HG03039 (cell line): ENCODE measurements at regions not wholly inside any gene's neighbourhood (a gene's known extent, or its start where the extent isn't known, plus 50 kb on each side); places are given as distances from the start of the nearest gene placed in this dataset.

Source experiments
- ATAC-seq: cut with Tn5 transposase; IDR thresholded peaks from one replicate; pipeline ENCODE4 v1.9.1; 2021; ENCODE audit warnings: mild to moderate bottlenecking, moderate library complexity; ENCODE audit not compliant: unreplicated experiment

DNA sequence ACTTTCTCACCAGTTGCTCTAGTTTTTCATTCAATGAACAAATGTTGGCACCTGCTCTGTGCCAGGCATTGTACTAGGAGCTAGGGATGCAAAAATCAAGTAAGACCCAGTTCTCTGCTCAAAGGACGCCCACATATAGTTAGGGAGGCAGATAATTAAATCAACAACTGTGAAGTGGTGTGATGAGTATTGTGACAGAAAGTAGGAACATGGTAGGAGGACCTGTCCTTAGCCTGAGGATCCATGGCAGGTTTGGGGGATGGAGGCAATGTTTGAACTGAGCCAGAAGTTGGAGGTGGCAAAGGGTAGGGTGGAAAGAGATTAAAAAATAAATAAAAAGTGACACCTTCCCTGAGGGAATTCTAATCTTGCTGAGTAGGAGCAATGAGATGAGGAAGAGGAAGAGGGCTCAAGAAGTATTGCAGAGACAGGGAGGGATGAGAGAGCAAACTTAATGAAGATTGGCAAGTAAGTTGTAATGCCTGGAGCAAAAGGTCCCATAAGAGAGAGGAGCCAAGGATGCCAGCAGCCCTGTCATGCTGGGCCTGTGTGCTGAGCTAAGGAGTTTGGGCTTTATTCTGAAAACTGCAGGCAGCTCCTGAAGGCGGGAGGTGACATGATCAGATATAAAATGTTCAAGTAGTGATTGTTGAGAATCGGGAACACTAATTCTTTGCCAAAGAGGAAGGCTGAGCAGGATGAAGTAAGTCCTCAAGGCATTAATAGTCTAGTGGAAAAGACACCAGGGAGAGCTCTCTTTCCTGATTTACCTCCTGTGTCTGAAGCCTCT lies 184.3 kb upstream of the PPP2R3A start:
- ATAC-seq: no peak

DNA sequence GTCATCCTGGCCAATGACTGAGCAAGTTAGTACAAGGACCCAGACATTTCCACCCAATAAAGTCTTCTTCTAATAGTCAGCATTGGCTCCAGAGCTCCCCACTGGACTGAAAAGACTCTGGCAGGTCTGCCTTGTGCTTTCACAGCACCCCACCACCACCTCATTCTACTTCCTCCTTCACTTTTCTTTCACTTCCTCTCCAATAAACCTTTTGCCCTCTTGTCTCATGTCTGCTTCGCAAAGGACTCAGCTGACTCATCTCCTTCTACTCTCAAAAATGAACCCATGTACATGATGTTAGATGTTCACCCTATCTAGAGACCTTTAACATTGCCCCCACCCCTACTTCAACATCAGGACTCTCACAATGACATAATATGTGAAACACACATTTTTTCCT lies 181.0 kb upstream of the PPP2R3A start:
- peak; percentile 46 for ATAC-seq

- ATAC-seq: no peak
Measured at GRCh38 chr3:135788146-135788545, 177.4 kb upstream of the PPP2R3A start.

DNA sequence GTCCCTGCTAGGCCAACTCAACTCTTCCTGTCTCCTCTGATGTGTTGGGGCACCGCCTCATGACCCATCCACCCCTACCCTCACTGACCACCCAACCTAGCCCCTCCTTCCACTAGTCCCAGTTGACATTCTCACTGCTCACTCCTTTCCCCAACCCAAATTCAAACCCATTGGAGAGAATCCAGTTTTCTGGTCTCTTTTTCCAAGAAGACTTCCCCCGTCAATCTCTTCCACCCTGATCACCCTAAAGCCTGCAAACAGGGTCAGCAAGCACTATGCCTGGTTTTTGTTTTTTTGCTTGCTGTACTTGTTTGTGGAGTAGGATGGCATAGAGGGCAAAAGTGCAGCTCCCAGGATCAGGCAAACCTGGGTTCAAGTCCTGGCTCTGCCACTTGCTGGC lies 176.6 kb upstream of the PPP2R3A start:
- no peak for ATAC-seq

- ATAC-seq: no peak
Measured at GRCh38 chr3:135792174-135792573, 173.4 kb upstream of the PPP2R3A start.

DNA sequence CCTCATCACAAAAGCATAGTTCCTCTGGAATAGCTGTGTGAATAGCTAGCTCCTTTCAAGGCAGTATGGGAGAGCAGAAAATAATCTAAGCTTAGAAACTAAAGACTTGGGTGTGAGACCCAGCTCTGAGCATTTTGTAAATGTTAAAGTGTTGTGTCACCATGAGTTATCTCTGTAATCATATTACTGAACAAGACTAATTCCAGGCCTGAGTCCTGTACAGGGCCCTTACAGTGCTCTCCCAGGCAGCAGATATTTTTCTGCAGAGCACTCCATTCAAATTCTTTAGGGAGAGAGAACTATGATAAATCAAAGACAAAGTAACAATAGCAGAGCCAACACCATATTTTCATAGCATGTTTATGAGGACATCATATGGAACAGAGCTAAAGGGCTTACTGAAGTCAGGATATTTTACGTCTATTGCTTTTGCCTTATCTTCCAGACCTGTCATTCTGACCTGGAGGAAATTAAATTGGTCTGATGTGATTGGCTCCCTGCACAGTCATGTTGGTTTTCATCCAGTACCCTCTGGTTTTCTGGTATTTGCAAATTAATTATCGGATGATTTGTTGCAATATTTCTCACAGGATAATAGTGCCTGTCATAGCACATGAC lies 172.6 kb upstream of the PPP2R3A start:
- no peak for ATAC-seq

DNA sequence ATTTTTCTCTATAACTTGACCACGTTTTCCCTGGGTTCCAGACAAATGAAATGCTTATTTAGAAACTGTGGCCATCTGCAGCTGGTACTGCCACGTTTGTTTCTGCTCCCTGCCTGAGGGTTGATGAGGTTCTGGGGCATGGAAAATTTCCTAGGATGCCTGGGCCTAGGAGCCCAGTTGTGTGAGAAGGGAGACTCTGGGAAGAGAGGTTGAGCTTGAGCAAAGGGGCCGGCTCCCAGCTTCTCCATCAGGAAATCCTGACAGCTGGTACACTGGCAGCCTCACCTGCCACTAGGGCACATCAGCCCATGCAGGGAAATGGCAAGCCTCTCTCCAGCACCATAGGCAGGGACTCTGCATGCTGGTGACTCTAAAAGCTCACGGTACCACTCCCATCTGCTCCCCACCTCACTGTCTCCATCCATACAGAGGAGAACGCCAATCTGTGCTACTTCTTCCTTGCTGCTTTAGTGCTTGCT lies 165.4 kb upstream of the PPP2R3A start:
- ATAC-seq: no peak

DNA sequence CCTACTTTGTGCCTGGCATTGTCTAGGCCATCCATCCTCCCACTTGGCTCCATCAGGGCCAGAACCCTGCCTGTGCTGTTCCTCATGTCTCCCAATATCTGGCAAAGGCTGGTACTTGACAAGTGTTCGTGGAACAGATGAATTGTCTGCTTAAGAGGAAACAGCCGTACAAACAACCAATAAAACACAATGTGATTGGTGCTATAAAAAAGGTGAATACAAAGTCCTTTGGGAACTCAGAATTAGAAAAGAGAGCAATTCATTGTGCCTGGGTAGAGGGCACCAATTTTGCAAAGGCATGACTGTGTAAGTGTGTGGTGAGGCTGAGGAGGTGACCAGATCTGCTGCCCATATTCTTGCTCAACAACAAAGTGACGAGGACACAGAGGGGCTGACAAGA lies 164.5 kb upstream of the PPP2R3A start:
- ATAC-seq: no peak

- ATAC-seq: no peak
Measured at GRCh38 chr3:135802171-135802570, 163.4 kb upstream of the PPP2R3A start.

GRCh38 chr3:135803028-135803692 lies 162.4 kb upstream of the PPP2R3A start:
- no peak for ATAC-seq

DNA sequence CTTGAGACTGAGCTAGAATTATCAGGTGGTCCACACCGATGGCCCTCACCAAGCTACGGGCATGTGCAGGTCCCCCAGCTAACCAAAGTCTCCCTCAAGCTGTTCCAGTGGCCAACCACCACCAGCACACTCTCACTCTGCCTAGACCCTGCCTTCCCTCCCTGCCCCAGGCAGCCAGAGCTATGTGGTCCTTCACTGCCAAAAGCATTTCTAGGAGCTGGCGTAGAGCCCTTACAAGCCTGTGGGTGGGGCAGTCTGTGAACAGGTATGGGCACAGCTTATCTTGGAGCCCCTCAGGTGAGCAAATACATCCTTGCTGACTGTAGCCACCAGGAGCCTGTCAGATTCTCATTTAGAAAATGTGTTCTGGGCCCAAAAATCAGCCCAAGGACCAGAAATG lies 159.8 kb upstream of the PPP2R3A start:
- ATAC-seq: no peak

DNA sequence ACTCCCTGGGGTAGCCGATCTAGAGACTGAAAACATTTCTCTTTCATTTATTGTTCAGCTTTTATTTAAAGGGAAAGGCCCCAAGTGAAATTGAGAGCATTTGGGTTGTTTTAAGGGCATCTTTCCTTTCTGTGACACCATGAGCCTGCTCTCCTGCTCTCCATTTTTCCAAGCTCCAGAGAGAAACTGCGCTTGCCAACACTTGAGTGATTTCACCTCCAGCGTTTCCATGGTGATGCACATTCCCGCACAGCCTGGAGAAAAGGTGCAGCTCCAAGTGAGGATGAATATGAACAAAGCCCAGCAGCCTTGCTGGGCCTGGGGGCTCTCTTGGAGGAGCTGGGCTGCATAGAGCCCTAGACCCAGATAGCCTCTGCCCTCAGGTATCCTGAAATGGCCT lies 159.2 kb upstream of the PPP2R3A start:
- no peak for ATAC-seq

GRCh38 chr3:135807879-135808278 lies 157.6 kb upstream of the PPP2R3A start:
- ATAC-seq: no peak

DNA sequence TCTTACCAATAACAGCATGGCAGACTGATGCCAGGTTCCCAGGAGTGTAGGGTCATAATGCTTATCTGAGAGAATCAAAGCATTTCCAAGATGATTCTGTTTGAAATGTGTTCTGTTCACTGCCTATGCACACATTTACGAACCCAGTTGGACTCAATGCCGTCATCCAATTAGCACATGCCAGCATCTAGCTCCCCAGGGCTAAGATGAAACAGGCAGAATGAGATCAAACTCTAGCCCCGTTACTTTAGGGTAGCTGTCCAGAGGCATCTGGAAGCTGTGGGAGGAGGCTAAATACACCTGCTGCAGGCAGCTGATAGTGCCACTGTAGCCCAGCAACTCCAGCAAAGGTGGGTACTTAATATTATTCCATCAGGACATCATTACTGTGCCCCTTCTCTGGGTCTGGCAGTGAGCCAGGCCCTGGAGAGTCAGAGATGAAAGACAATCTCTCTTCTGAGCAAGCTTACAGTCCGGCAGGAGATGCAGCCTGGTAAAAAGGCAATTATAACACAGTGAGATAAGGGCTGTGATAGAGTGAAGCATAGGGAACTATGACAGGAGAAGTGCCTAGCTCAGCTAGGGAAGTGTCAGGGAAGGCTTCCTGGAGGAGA lies 156.4 kb upstream of the PPP2R3A start:
- no peak for ATAC-seq

GRCh38 chr3:135811651-135812050 lies 153.9 kb upstream of the PPP2R3A start:
- no peak for ATAC-seq

- no peak for ATAC-seq
Measured at GRCh38 chr3:135812057-135812456, 153.5 kb upstream of the PPP2R3A start.

DNA sequence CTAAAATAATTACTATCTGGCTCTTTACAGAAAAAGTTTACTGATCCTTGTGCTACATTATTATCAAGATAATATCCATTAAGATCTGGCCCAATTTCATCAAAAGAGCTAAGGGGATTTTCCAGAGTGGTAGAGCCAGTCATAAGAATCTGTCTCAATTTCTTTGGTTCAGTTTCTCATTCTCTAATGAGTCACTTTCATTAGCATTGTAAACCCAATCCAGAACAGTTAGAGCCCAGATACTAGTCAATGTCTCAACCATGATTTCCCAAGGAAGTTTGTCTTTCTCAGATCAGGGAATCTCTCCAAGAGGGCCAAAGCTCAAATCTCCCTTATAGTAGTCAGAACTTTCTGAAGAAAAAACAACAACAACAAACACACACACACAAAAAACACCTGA lies 131.1 kb upstream of the PPP2R3A start:
- no peak for ATAC-seq

- ATAC-seq: no peak
Measured at GRCh38 chr3:135837977-135838631, 127.4 kb upstream of the PPP2R3A start.

DNA sequence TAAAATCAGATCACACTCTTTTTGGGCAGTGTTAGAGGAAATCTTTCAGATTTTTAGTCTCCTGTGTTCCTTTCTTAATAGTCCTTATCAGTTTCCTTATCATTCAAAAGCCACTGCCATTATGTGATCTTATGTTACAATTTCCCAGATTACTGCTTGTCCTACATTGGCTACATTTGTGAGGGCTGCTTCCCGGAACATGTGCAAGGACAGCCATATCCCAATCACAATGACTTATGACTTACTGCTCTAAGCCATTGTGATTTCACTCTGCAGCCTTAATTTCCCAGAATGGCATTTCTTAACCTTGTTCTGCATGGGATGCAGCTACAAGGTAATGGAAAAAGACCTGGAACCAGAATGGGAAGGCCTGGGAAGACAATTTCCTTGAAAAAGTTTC lies 125.1 kb upstream of the PPP2R3A start:
- no peak for ATAC-seq

- no peak for ATAC-seq
Measured at GRCh38 chr3:135844386-135844785, 121.1 kb upstream of the PPP2R3A start.

GRCh38 chr3:135848051-135848450 lies 117.5 kb upstream of the PPP2R3A start:
- no peak for ATAC-seq
